ENCODE measurements at regions not wholly inside any gene's neighbourhood (a gene's known extent, or its start where the extent isn't known, plus 50 kb on each side); places are given as distances from the start of the nearest gene placed in this dataset.
"Not testable (repeated sequence)": the region's sequence is repeated elsewhere in the genome, so short reads cannot be mapped to it uniquely, and the experiment has no call there.

GRCh38 chr7:153701678-153702077 lies 350.5 kb upstream of the DPP6 start:
- DNase-seq (ENCODE audit: low read depth, low spot score) = no peak
- no peak overlapping the region for H3K4me3 ChIP-seq (ENCODE audit: low read depth, low read length)
- TF ChIP-seq CTCF (IDR thresholded peaks at IDR 0.05; ENCODE audit: low read depth, low read length) = no peak
- in situ Hi-C loops (cut with HindIII; ENCODE audit: low sequenced_read_pairs) = no loop called here

GRCh38 chr7:153723892-153724291 lies 328.3 kb upstream of the DPP6 start:
- DNase-seq (ENCODE audit: low read depth, low spot score); H3K4me3 ChIP-seq (ENCODE audit: low read depth, low read length); in situ Hi-C loops (cut with HindIII; ENCODE audit: low sequenced_read_pairs): not testable (repeated sequence)

GRCh38 chr7:153731504-153731903 lies 320.7 kb upstream of the DPP6 start:
- H3K4me3 ChIP-seq (ENCODE audit: low read depth, low read length); in situ Hi-C loops (cut with HindIII; ENCODE audit: low sequenced_read_pairs); DNase-seq (ENCODE audit: low read depth, low spot score): not testable (repeated sequence)

- DNase-seq (ENCODE audit: low read depth, low spot score); H3K4me3 ChIP-seq (ENCODE audit: low read depth, low read length); in situ Hi-C loops (cut with HindIII; ENCODE audit: low sequenced_read_pairs): not testable (repeated sequence)
These were observed 308.8 kb upstream of the DPP6 start for GRCh38 chr7:153743434-153743833.

GRCh38 chr7:153747969-153748368 lies 304.2 kb upstream of the DPP6 start:
- in situ Hi-C loops (cut with HindIII; ENCODE audit: low sequenced_read_pairs); H3K4me3 ChIP-seq (ENCODE audit: low read depth, low read length); DNase-seq (ENCODE audit: low read depth, low spot score): not testable (repeated sequence)

GRCh38 chr7:153748885-153749284 lies 303.3 kb upstream of the DPP6 start:
- DNase-seq (ENCODE audit: low read depth, low spot score); H3K4me3 ChIP-seq (ENCODE audit: low read depth, low read length); in situ Hi-C loops (cut with HindIII; ENCODE audit: low sequenced_read_pairs): not testable (repeated sequence)

- H3K4me3 ChIP-seq (ENCODE audit: low read depth, low read length); DNase-seq (ENCODE audit: low read depth, low spot score); in situ Hi-C loops (cut with HindIII; ENCODE audit: low sequenced_read_pairs): not testable (repeated sequence)
These were observed 286.3 kb upstream of the DPP6 start for GRCh38 chr7:153765869-153766268.

GRCh38 chr7:153766926-153767325 lies 285.3 kb upstream of the DPP6 start:
- DNase-seq (ENCODE audit: low read depth, low spot score); H3K4me3 ChIP-seq (ENCODE audit: low read depth, low read length); in situ Hi-C loops (cut with HindIII; ENCODE audit: low sequenced_read_pairs): not testable (repeated sequence)

- TF ChIP-seq CTCF (IDR thresholded peaks at IDR 0.05; ENCODE audit: low read depth, low read length) = no peak
- no peak for DNase-seq (ENCODE audit: low read depth, low spot score)
- H3K4me3 ChIP-seq (ENCODE audit: low read depth, low read length) = no peak overlapping the region
- in situ Hi-C loops (cut with HindIII; ENCODE audit: low sequenced_read_pairs) = no loop called here
These were observed 279.2 kb upstream of the DPP6 start for GRCh38 chr7:153772966-153773365.

- H3K4me3 ChIP-seq (ENCODE audit: low read depth, low read length); in situ Hi-C loops (cut with HindIII; ENCODE audit: low sequenced_read_pairs): not testable (repeated sequence)
- DNase-seq (ENCODE audit: low read depth, low spot score) = peak; percentile 9
These were observed 275.3 kb upstream of the DPP6 start for GRCh38 chr7:153776940-153777339.

- in situ Hi-C loops (cut with HindIII; ENCODE audit: low sequenced_read_pairs); DNase-seq (ENCODE audit: low read depth, low spot score); H3K4me3 ChIP-seq (ENCODE audit: low read depth, low read length): not testable (repeated sequence)
These were observed 254.8 kb upstream of the DPP6 start for GRCh38 chr7:153797363-153797762.

GRCh38 chr7:153808117-153808516 lies 244.1 kb upstream of the DPP6 start:
- no peak overlapping the region for H3K4me3 ChIP-seq (ENCODE audit: low read depth, low read length)
- in situ Hi-C loops (cut with HindIII; ENCODE audit: low sequenced_read_pairs) = no loop called here
- no peak for TF ChIP-seq CTCF (IDR thresholded peaks at IDR 0.05; ENCODE audit: low read depth, low read length)
- no peak for DNase-seq (ENCODE audit: low read depth, low spot score)
